Activated CD4-positive, alpha-beta memory T cell treated with anti-CD3 and anti-CD28 coated beads for 36 hours (primary cell): ENCODE measurements at regions not wholly inside any gene's neighbourhood (a gene's known extent, or its start where the extent isn't known, plus 50 kb on each side); places are given as distances from the start of the nearest gene placed in this dataset.

Experiments
- CTCF ChIA-PET: fragments of 350-600 bp; sonication (Branson Sonifier 250); formaldehyde crosslinking; loops from one replicate; lab custom pipeline; 2021; ENCODE audit warnings: antibody characterized with exemption, inconsistent platforms; lab: Charles Lee
- POLR2A ChIA-PET: fragments of 350-600 bp; sonication (Branson Sonifier 250); formaldehyde crosslinking; loops from one replicate; lab custom pipeline; 2021; ENCODE audit warnings: antibody characterized with exemption; lab: Charles Lee
- DNase-seq: peaks from one replicate; pipeline ENCODE4 v3.0.0-alpha.2; 2020
- H3K27ac Mint-ChIP-seq: one replicate; pipeline ENCODE4 v1.8.0; 2021; ENCODE audit warnings: mixed read lengths
- H3K27me3 Mint-ChIP-seq: one replicate; pipeline ENCODE4 v1.8.0; 2021; ENCODE audit warnings: mixed read lengths
- H3K36me3 Mint-ChIP-seq: one replicate; pipeline ENCODE4 v1.8.0; 2021; ENCODE audit warnings: mixed read lengths
- H3K4me1 Mint-ChIP-seq: one replicate; pipeline ENCODE4 v1.8.0; 2021; ENCODE audit warnings: low read depth, mixed read lengths
- H3K4me3 Mint-ChIP-seq: one replicate; pipeline ENCODE4 v1.8.0; 2021; ENCODE audit warnings: mild to moderate bottlenecking, mixed read lengths
- H3K9me3 Mint-ChIP-seq: one replicate; pipeline ENCODE4 v1.8.0; 2021; ENCODE audit warnings: mixed read lengths
- intact Hi-C: fragments of 100-400 bp; cut with micrococcal nuclease; formaldehyde crosslinking; loops from one replicate; pipeline ENCODE4 v1.15.1; 2023

- Mint-ChIP-seq H3K27ac (no peak overlapping the region), H3K4me3 (no peak overlapping the region), H3K9me3 (no peaks in the 10 kb centered on the region), H3K4me1 (no peaks in the 10 kb centered on the region), H3K27me3 (no peaks in the 10 kb centered on the region), H3K36me3 (no peaks in the 10 kb centered on the region)
- no peak for DNase-seq
- ChIA-PET POLR2A (no interaction called here), CTCF (no interaction called here)
- intact Hi-C loops, result no loop called here
Observed at GRCh38 chr2:188909036-188909435, 65.1 kb upstream of the COL3A1 start.

- Mint-ChIP-seq H3K4me3 (no peak overlapping the region), H3K27ac (no peak overlapping the region), H3K4me1 (no peaks in the 10 kb centered on the region), H3K36me3 (no peaks in the 10 kb centered on the region), H3K27me3 (no peaks in the 10 kb centered on the region), H3K9me3 (no peaks in the 10 kb centered on the region)
- DNase-seq, result no peak
- ChIA-PET POLR2A (no interaction called here), CTCF (no interaction called here)
- intact Hi-C loops, result no loop called here
Observed at GRCh38 chr2:188916736-188917135, 57.4 kb upstream of the COL3A1 start.

GRCh38 chr2:188917632-188918031 lies 56.5 kb upstream of the COL3A1 start:
- POLR2A ChIA-PET, result no interaction called here
- Mint-ChIP-seq H3K4me1 (no peaks in the 10 kb centered on the region), H3K27me3 (no peaks in the 10 kb centered on the region), H3K36me3 (no peaks in the 10 kb centered on the region), H3K9me3 (no peaks in the 10 kb centered on the region), H3K27ac (no peak overlapping the region), H3K4me3 (no peak overlapping the region)
- CTCF ChIA-PET, result no interaction called here
- DNase-seq, result no peak
- intact Hi-C loops, result no loop called here

- no peaks in the 10 kb centered on the region for H3K36me3 Mint-ChIP-seq
- ChIA-PET POLR2A (no interaction called here), CTCF (no interaction called here)
- intact Hi-C loops, result no loop called here
- no peak overlapping the region for H3K27ac Mint-ChIP-seq
- no peaks in the 10 kb centered on the region for H3K9me3 Mint-ChIP-seq
- no peaks in the 10 kb centered on the region for H3K27me3 Mint-ChIP-seq
- no peak for DNase-seq
- H3K4me3 Mint-ChIP-seq, result no peak overlapping the region
- no peaks in the 10 kb centered on the region for H3K4me1 Mint-ChIP-seq
Observed at GRCh38 chr2:188919824-188920223, 54.3 kb upstream of the COL3A1 start.

- Mint-ChIP-seq H3K27me3 (no peaks in the 10 kb centered on the region), H3K36me3 (no peaks in the 10 kb centered on the region), H3K4me1 (no peaks in the 10 kb centered on the region), H3K4me3 (no peak overlapping the region), H3K9me3 (no peaks in the 10 kb centered on the region), H3K27ac (no peak overlapping the region)
- intact Hi-C loops, result no loop called here
- no peak for DNase-seq
- ChIA-PET CTCF (no interaction called here), POLR2A (no interaction called here)
Observed at GRCh38 chr2:188922191-188922590, 52.0 kb upstream of the COL3A1 start.
